Adrenal gland (tissue), 9 donors: ENCODE measurements at regions not wholly inside any gene's neighbourhood (a gene's known extent, or its start where the extent isn't known, plus 50 kb on each side); places are given as distances from the start of the nearest gene placed in this dataset.

Experiments
- DNase-seq, 7 donors: peaks; one replicate each; pipeline ENCODE4 v3.0.0-alpha.2; 2019 to 2020
- H3K27ac ChIP-seq, 5 donors: fragments of 200-600 bp; sonication (generic) in 4 of 5; 1 replicate in 3 of 5; 2 replicates in 2 of 5; pipeline versions ENCODE4 v1.5.1 to v1.8.0; 2016 to 2020; ENCODE audit warnings: mild to moderate bottlenecking in 1 of 5
- H3K27me3 ChIP-seq: fragments of 200-600 bp; 2 replicates; pipeline ENCODE4 v1.8.0; 2021
- H3K36me3 ChIP-seq, 2 donors: fragments of 200-600 bp; replicated peaks in 1 of 2; 1 replicate in 1 of 2; 2 replicates in 1 of 2; pipeline versions ENCODE4 v1.5.1 to v1.8.0; 2018 to 2022
- H3K4me1 ChIP-seq, 2 donors: fragments of 200-600 bp; replicated peaks in 1 of 2; 1 replicate in 1 of 2; 2 replicates in 1 of 2; pipeline versions ENCODE4 v1.5.1 to v1.8.0; 2018 to 2021
- H3K4me3 ChIP-seq, 4 donors: fragments of 200-600 bp; sonication (generic) in 3 of 4; one replicate each; pipeline ENCODE4 v1.5.1; 2016 to 2018
- H3K9me3 ChIP-seq, 3 donors: fragments of 200-600 bp; sonication (generic) in 1 of 3; replicated peaks in 1 of 3; 1 replicate in 2 of 3; 2 replicates in 1 of 3; pipeline versions ENCODE4 v1.5.1 to v1.8.0; 2016 to 2021
- CTCF ChIP-seq, 6 experiments: fragments of 450-650 bp in 4 of 6; fragments of 200-600 bp in 2 of 6; sonication (generic) in 1 of 6; IDR thresholded peaks; 1 replicate in 5 of 6; 2 replicates in 1 of 6; pipeline versions ENCODE4 v1.5.1 to v1.8.0; 2016 to 2021; ENCODE audit warnings: antibody characterized with exemption in 6 of 6, mild to moderate bottlenecking in 2 of 6, moderate library complexity in 1 of 6
- POLR2A ChIP-seq, 2 donors: fragments of 450-650 bp; IDR thresholded peaks; one replicate each; pipeline ENCODE4 v1.6.1; 2017; ENCODE audit warnings: antibody characterized with exemption in 2 of 2, mild to moderate bottlenecking in 2 of 2, moderate library complexity in 1 of 2
- WGBS, 4 donors: extraction: QIAGEN DNeasy Blood & Tissue Kit in 2 of 4; methylation state at CpG; one replicate each; pipeline versions ENCODE4 v1.1.5 to v1.1.7; 2013 to 2017; 5-methylcytosine and 5-hydroxymethylcytosine counted together
- intact Hi-C, 2 donors: fragments of 100-400 bp; cut with DNase I; formaldehyde crosslinking; loops; one replicate each; pipeline versions ENCODE4 v1.14.1 to v1.15.0; 2022 to 2023
- donor health status: healthy with polysubstance abuse.
- donor health status: Bipolar disorder and iron deficiency.
- donor health status: DM: yes; HTN: yes; CAD: no.
- donor health status: DM: no; HTN: no; CAD: no.
- donor health status: DM: no; HTN: no; CAD: no.

- WGBS, 4 donors, result 63 to 88% (median 76%) methylated on average over 1 of the region's 1 CpG
- Histone ChIP-seq H3K9me3 (no peaks in the 10 kb centered on the region), H3K4me3 (no peak overlapping the region), H3K27me3 (no peaks in the 10 kb centered on the region), H3K4me1 (no peaks in the 10 kb centered on the region), H3K36me3 (no peaks in the 10 kb centered on the region), H3K27ac (no peak overlapping the region)
- no peak for TF ChIP-seq POLR2A (IDR thresholded peaks at IDR 0.05)
- TF ChIP-seq CTCF (IDR thresholded peaks at IDR 0.05), result no peak
- intact Hi-C loops, result no loop called here
- DNase-seq, result no peak
Measured at GRCh38 chr2:193946806-193947205, 1710.2 kb upstream of the SLC39A10 start.

- Histone ChIP-seq H3K27ac (no peak overlapping the region), H3K4me1 (no peaks in the 10 kb centered on the region)
Measured at GRCh38 chr2:193943406-193943960, 1713.5 kb upstream of the SLC39A10 start.

GRCh38 chr2:193935114-193935513 lies 1721.9 kb upstream of the SLC39A10 start:
- Histone ChIP-seq H3K4me3 (no peak overlapping the region), H3K36me3 (no peaks in the 10 kb centered on the region), H3K9me3 (no peaks in the 10 kb centered on the region), H3K27ac (no peak overlapping the region), H3K27me3 (no peaks in the 10 kb centered on the region), H3K4me1 (no peaks in the 10 kb centered on the region)
- intact Hi-C loops, result no loop called here
- whole genome bisulfite sequencing, 4 donors, result 85 to 89% (median 87%) methylated on average over 3 of the region's 3 CpGs
- TF ChIP-seq POLR2A (IDR thresholded peaks at IDR 0.05) (no peak), CTCF (IDR thresholded peaks at IDR 0.05) (no peak)
- DNase-seq, result no peak

More at GRCh38 chr2:193943406-193943960, 1713.5 kb upstream of the SLC39A10 start:
- no peaks in the 10 kb centered on the region for H3K9me3 ChIP-seq
- TF ChIP-seq POLR2A (IDR thresholded peaks at IDR 0.05) (no peak), CTCF (IDR thresholded peaks at IDR 0.05) (no peak)
- H3K36me3 ChIP-seq, result no peaks in the 10 kb centered on the region
- H3K4me3 ChIP-seq, result no peak overlapping the region
- WGBS, 4 donors, result 63 to 73% (median 68%) methylated on average over 4 of the region's 4 CpGs
- no peaks in the 10 kb centered on the region for H3K27me3 ChIP-seq
- DNase-seq, result no peak
- intact Hi-C loops, result no loop called here

GRCh38 chr2:193929131-193929530 lies 1727.9 kb upstream of the SLC39A10 start:
- intact Hi-C loops, result no loop called here
- no peak overlapping the region for H3K4me3 ChIP-seq
- WGBS, 4 donors, result 73 to 81% (median 78%) methylated on average over 1 of the region's 1 CpG

More at GRCh38 chr2:193929131-193929530, 1727.9 kb upstream of the SLC39A10 start:
- H3K27ac ChIP-seq, result no peak overlapping the region
- no peak for TF ChIP-seq CTCF (IDR thresholded peaks at IDR 0.05)
- no peak for TF ChIP-seq POLR2A (IDR thresholded peaks at IDR 0.05)
- H3K4me1 ChIP-seq, result no peaks in the 10 kb centered on the region
- H3K36me3 ChIP-seq, result no peaks in the 10 kb centered on the region
- H3K9me3 ChIP-seq, result no peaks in the 10 kb centered on the region
- no peaks in the 10 kb centered on the region for H3K27me3 ChIP-seq
- DNase-seq, result no peak
